Amniotic epithelial cell (primary cell): ENCODE measurements at regions not wholly inside any gene's neighbourhood (a gene's known extent, or its start where the extent isn't known, plus 50 kb on each side); places are given as distances from the start of the nearest gene placed in this dataset.
"Not testable (repeated sequence)": the region's sequence is repeated elsewhere in the genome, so short reads cannot be mapped to it uniquely, and the experiment has no call there.

Experiments
- DNase-seq: peaks from one replicate; pipeline ENCODE4 v3.0.0-alpha.2; 2010; ENCODE audit warnings: low read depth

DNA sequence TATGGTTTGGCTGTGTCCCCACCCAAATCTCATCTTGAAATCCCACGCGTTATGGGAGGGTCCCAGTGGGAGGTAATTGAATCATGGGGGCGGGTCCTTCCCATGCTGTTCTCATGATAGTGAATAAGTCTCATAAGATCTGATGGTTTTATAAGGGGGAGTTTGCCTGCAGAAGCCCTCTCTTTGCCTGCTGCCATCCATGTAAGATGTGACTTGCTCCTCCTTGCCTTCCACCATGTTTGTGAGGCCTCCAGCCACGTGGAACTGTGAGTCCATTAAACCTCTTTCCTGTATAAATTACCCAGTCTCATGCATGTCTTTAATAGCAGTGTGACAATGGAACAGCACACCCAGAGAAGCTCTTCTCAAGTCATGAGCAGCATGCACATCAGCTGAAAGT, 119.1 kb upstream of the CARD11 start:
- not testable (repeated sequence) for DNase-seq

DNA sequence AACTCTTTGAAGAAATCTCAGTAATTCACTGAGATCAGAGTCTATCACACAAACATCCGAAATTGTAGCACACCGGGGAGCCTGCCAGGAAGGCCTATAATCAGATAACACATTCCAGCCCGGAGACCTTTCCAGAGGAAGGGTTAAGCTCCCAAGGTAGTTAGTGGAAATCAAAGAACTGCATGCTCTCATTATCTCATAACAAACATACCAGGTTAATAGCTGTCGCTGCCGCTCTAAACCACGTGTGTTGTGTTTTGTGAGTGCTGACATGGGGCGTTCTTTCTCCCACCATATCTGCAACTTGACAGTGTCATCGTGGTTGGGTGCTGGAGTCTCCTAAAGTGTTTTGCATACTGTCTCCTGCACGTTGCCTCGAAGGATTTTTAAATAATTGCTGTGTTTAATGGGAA, 120.7 kb upstream of the CARD11 start:
- DNase-seq: peak; percentile 6

DNA sequence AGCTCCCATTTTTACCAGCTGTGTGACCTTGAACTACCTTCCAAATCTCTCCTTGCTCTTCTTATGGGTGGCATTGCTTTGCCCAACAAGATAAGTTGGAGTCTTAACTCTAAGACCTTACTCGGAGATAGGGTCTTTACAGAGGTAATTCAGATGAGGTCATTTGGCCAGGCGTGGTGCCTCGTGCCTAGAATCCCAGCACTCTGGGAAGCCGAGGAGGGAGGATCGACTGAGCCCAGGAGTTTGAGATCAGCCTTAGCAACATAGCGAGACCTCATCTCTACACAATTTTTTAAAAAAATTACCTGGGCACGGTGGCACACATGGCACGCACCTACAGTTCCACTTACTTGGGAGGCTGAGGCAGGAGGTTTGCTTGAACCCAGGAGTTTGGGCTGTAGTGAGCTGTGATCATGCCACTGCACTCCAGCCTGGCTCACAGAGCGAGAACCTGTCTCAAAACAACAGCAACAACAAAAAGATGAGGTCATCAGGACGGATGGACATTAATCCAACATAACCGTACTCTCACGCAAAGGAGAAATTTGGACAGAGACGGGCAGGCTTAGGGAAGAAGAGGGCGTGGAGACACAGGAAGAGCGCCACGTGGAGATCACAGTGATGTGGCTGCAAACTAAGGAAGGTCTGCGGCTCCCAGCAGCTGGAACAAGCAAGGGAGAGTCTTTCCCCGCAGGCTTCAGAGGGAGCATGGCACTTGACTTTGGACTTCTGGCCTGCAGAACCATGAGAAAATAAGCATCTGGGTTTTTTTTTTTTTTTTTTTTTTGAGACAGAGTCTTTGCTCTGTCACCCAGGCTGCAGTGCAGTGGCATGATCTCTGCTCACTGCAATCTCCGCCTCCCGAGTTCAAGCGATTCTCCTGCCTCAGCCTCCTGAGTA, 122.3 kb upstream of the CARD11 start:
- DNase-seq: peak; percentile 12

GRCh38 chr7:3167551-3167950, 123.9 kb upstream of the CARD11 start:
- no peak for DNase-seq

DNA sequence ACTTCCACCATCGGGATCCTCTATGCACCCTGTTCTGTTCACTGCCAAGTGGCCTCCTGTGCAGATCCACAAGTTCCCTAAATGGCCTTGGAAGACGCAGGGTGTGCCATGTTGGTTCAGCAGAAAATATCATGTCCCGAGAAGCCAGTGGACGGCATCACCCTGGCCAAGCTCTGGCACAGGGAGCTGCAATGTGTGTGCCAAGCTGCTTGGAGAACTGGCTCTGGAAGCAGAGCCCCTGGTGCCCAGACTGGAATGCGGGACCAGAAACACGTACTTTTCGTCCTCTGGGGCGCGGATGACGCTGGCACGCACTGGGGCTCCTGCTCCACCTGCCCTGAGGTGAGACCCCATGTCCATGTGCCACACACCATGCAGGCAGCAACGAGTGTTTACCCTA, 124.7 kb upstream of the CARD11 start:
- no peak for DNase-seq

DNA sequence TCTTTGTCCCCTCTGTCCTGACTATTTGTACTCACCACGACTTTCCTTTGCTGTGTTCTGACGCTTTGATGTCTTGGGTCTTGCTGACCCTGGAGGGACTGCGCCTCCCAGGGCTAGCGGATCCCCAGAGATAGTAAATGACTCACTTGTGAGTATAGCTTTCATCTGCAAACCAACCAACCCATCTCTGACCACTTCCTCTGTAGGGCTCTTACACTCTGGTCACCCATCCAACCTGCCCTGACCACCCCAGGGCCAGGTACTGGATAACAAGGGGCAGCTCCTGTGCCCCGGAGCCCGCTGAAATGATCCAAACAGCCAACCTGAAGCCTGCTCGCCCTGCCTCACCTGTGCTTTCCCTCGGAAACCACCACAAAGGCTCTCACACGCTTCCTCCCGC, 125.2 kb upstream of the CARD11 start:
- DNase-seq: no peak

DNA sequence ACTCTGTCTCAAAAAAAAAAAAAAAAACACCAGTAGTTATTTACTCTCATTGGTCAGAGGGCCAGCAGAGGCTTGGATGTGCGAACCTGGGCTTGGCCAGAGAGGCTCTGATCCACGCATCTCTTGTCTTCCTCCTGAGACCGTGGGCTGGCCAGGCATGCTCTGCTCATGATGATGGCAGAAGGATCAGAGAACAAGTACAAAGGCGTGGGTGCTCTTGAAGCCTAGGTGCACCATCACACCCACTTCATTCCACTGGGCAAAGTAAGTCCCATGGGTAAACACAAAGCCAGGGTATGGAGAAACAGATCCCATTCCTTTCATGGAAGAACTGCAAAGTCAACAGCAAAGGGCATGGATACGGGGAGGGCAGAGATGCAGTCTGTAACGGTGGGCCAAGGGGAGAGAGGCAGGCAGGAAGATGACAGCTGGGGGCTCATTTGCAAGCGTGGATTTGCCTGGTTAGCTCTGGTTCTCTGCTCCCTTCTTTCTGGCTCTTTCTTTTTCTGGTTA, 128.2 kb upstream of the SDK1 start:
- DNase-seq: no peak

DNA sequence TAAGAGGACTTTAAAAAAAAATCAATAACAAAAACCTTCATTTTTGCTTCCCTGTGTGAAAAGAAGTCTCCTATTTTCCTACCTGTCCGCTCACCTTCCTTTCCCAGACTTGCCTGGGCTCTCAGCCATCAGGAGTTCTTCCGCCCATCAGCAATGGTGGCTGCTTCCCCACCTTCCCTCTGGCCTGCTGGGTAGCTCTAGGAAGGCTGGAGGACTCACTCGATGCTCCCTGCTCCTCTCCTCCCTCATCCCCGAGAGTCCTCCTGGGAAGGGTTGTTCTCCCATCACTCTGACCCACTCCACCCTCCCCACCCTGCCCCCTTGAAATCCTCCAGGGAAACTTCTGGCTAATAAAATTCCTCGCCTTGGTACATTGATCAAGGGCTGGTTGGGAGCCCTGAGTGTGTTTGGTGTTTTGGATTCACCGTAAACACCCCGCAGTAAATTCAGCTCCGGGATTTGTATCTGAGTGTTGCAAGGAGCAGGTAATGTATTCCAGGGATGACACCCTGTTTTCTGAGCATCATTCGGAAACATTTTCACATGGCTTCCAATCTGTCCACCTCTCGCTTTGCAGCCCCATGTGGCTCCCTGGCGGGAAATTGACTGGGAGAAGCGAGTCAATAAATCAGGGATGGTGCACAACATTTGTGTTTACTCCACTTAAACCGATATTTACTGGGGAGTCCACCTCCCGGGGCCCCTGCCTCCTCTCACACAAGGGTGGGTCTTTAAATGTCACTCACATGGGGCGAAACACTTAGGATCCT, 126.4 kb upstream of the SDK1 start:
- no peak for DNase-seq

GRCh38 chr7:3175285-3175902, 125.7 kb upstream of the SDK1 start:
- DNase-seq: no peak

- DNase-seq: no peak
These were observed 124.7 kb upstream of the SDK1 start for GRCh38 chr7:3176112-3177000.

DNA sequence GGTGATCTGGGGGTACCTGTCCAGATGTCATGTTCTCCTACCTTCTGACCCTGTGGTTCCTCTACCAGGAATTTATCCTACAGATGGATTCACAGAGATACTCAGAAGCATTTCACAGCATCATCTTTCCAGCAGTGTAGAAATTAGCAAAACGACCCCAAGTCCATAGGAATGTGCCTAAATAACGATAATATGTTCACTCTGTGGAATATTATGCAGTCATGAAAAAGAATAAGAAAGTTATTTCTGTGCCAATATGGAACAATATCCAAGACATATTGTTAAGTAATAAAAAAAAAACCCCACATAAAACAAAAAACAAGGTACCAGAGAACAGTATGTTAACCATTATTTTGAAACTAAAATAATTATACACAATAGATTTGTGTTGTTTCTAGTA, 123.8 kb upstream of the SDK1 start:
- no peak for DNase-seq

GRCh38 chr7:3179456-3179855, 121.6 kb upstream of the SDK1 start:
- DNase-seq: no peak

DNA sequence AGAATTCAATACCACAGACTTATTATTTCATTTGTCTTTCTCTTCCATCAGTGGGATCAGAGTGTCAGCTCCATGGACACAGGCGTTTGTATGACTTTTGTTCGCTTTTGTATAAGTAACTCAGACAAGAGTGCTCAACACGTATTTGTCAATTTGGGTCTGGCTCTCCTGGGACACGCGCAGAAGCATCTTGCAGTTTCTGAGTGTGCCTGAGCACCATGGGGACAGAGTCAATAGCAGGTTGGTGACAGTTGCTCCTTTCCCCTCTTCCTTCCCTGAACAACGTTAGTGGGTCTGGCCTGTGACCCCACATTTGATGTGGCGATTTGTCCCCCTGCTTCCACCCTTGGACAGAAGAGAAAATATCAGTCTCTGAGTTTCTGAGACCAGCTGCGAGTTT, 120.4 kb upstream of the SDK1 start:
- DNase-seq: no peak

- DNase-seq: not testable (repeated sequence)
These were observed 119.0 kb upstream of the SDK1 start for GRCh38 chr7:3182055-3182454.

DNA sequence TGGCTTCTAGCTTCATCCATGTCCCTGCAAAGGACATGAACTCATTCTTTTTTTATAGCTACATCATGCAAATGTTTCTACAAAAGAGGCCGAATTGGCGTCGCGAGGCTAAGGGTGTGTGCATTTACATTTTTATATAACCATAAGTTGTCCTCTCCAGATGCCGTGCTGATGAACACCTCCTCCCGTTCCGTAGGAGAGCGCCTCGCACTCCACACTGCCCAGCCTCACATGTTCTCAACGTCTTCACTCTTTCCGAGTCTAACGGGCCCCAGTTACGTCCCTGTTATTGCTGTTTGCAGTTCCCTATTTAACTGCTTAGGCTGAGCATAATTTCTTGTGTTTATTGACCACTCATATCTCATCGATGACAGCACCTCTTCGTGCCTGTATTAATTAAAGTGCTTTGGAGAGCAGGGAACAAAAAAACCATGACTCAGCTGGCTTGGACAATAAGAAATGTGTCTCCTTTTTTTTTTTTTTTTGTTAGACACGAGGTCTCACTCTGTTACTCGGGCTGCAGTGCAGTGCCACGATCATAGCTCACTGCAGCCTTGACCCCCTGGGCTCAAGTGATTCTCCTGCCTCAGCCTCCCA, 113.5 kb upstream of the SDK1 start:
- no peak for DNase-seq

DNA sequence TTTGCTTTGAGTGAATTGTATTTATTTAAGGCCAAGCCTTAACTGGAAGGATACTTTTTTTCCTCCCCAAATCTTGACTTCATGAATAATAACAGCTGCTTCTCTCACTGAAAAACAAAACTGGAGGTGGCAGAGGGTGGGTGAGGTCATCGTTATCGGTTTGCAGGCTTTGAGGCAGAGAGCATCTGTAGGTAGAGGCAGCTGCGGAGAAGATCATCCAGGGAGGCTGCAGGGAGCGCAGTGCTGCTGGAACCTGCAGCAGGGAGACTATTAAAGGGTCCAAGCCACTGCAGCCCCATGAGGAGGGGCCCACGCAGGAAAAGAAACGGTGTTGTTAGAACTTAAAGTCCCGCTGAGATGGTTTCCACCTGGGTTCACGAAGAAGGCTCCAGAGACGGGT, 112.1 kb upstream of the SDK1 start:
- no peak for DNase-seq

- no peak for DNase-seq
These were observed 109.5 kb upstream of the SDK1 start for GRCh38 chr7:3191548-3191947.

GRCh38 chr7:3192669-3193068, 108.4 kb upstream of the SDK1 start:
- DNase-seq: no peak

GRCh38 chr7:3193379-3194120, 107.5 kb upstream of the SDK1 start:
- peak; percentile 27 for DNase-seq

- peak; percentile 95 for DNase-seq
These were observed 106.4 kb upstream of the SDK1 start for GRCh38 chr7:3194501-3195141.
